GM19324 (cell line): ENCODE measurements at regions not wholly inside any gene's neighbourhood (a gene's known extent, or its start where the extent isn't known, plus 50 kb on each side); places are given as distances from the start of the nearest gene placed in this dataset.
"Not testable (repeated sequence)": the region's sequence is repeated elsewhere in the genome, so short reads cannot be mapped to it uniquely, and the experiment has no call there.

Experiments
- ATAC-seq: cut with Tn5 transposase; IDR thresholded peaks from one replicate; pipeline ENCODE4 v1.9.1; 2021; ENCODE audit warnings: mild to moderate bottlenecking, moderate library complexity; ENCODE audit not compliant: unreplicated experiment, low FRiP score

GRCh38 chr3:177447938-177448337 is 250.7 kb upstream of the TBL1XR1 start:
- no peak for ATAC-seq

DNA sequence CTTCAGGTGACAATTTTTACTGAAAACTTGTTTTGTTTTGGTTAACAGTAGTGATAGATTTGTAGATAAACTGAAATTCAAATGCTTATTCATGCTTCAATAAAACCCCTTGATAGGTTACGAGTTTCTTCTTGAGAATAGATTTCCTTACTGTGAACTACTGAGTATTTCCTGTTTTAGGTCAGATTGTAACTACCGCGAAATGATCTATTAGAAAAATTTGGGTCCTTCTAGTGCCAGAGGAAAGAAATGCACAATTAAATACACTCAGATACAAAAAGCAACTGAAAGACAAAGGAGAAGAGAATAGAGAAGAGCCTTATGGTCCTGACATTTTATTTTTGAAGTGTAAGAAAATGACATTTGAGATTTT is 251.7 kb upstream of the TBL1XR1 start:
- ATAC-seq, result no peak

DNA sequence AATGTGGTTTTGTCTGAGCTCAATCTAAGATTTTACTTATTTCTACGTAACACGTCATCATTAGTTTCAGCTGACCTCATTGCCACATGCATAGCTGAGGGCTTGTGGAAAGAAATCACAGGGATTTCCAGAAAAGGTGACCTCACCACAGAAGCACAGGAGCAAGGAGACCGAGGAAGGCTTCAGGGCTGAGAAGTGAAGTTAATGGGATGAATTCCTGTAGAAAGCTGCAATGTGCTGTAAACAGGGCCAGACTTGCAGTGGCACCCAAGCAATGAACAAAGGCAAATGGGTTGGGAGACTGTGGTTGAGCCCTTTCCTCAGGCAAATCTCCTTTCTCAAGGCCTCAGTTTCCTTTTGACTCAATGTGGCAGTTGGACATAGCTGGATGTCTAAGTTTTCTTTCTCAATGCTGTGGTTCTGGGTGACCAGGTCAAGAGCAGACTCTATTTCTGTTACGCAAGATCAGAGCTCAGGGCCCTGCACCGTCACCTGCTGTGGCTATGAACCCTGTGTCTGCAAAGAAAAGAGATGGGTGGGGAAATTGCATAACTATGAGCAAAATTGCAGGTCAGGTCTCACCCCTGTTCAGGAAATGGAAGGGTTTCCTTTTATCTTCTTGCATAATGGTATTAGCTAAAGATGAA is 252.2 kb upstream of the TBL1XR1 start:
- no peak for ATAC-seq

DNA sequence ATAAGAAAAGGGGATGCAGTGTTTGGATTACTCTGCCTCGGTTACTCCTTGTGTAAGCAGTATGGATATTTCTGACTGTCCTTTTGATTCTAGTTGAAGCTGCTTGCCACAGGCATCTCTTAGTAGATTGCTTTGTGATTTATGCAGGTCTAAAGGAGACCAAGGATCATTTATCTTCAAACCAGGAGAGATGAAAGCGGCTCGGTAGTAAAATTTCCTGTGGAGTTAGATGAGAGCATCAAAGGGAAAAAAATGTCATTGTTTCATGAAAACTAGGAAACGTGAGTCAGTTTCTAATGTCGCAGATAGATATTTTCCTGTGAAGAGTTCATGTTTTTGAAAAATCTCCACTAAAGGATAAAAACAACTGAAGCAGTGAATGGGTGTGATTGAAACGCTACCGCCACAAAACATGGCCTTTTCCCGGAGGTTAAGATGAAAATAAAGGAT is 254.0 kb upstream of the TBL1XR1 start:
- no peak for ATAC-seq

GRCh38 chr3:177451864-177452830 is 254.9 kb upstream of the TBL1XR1 start:
- ATAC-seq, result no peak

- ATAC-seq, result no peak
Observed at GRCh38 chr3:177452831-177453450, 255.7 kb upstream of the TBL1XR1 start.

- no peak for ATAC-seq
Observed at GRCh38 chr3:177453451-177453844, 256.2 kb upstream of the TBL1XR1 start.

- not testable (repeated sequence) for ATAC-seq
Observed at GRCh38 chr3:177457204-177457603, 259.9 kb upstream of the TBL1XR1 start.

GRCh38 chr3:177459401-177459800 is 262.1 kb upstream of the TBL1XR1 start:
- no peak for ATAC-seq

GRCh38 chr3:177460047-177460446 is 262.8 kb upstream of the TBL1XR1 start:
- no peak for ATAC-seq

DNA sequence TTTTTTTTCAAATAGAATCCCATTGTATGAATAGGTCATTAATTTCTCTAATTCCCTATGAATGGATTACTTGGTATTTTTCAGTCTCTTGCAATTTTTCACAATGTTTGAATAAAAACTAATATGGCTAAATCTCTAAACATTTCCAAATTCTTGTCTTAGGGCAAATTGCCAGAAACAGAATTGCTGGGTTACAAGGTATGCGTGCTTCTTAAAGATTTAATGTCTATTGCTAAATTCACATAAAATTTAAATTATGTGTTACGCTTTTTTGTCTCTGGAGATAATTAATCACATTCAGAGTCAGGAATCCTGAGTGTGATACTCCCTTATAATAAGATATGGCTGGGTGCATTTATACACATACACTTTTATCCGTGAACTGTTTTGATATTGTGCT is 264.5 kb upstream of the TBL1XR1 start:
- no peak for ATAC-seq

DNA sequence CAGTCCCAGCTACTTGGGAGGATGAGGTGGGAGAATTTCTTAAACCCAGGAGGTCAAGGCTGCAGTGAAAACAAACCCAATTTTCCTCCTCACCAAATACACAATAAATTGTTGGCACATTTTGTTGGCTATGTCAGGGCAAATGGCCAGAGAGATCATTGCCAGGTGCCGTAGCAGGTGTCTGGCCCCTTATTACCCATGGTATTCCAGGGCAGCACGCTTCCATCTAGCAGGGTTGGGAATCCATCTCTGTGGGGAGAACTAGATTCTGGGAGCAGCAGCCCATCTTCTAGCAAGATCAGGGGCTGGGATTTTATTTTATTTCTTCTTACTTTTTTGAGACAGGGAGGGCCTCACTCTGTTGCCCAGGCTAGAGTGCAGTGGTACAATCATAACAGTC is 266.1 kb upstream of the TBL1XR1 start:
- not testable (repeated sequence) for ATAC-seq

- no peak for ATAC-seq
Observed at GRCh38 chr3:177463863-177464262, 266.6 kb upstream of the TBL1XR1 start.

DNA sequence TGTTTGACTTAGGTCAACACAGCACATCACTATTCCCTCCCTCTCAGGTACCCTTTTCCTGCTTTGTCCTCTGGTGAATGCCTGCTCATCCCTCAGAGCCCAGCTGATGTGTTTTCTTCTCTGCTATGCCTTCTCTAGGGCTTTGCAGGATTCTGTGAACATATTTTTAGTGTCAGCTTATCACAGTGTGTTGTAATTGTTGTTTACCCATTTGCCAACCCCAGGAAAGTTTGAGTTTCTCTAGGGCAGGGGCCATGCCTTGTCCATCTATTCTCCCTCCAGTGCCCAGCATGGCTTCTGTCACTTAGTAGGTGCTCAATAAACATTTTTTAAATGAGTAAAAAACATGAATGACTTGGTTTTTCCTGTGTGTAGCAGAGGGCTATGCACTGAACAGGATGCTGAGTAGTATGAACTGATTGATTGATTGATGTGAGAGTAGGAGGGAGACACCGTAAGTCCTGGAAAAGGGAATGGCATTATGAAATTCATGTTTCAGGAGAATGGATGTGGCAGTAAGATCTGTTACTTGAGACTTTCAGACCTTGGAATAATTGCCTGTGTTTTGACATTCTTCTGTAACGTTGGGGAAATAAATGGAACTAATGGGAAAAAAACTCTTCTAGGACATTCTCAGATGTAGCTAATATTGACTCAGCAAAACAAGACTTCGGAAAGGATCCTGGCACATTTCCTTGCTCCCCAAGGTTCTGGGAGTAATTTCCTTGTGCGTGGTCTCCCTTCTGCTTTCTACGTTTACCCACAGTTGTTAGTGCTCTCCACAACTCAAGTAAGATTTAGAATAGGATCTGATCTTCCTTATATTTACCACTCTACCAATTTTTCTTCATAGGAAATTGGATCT is 267.3 kb upstream of the TBL1XR1 start:
- no peak for ATAC-seq

DNA sequence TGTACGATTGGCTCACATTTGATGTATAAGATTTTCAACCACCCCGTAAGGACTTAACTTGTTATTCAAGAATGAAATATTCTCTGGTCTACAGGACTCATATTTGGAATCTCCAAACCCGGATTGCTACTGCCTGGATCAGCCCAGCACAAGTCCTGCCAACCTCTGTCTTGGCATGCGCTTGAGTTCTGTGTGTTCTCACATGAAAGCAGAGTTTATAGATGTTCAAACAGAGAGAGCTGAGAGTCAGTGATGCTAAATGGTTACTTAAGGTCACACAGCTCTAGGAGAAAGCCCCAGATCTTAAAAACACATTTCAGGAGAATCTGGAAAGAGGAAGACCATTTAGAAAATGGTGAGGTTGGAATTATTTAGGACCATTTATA is 268.0 kb upstream of the TBL1XR1 start:
- no peak for ATAC-seq

- no peak for ATAC-seq
Observed at GRCh38 chr3:177466074-177466473, 268.8 kb upstream of the TBL1XR1 start.

DNA sequence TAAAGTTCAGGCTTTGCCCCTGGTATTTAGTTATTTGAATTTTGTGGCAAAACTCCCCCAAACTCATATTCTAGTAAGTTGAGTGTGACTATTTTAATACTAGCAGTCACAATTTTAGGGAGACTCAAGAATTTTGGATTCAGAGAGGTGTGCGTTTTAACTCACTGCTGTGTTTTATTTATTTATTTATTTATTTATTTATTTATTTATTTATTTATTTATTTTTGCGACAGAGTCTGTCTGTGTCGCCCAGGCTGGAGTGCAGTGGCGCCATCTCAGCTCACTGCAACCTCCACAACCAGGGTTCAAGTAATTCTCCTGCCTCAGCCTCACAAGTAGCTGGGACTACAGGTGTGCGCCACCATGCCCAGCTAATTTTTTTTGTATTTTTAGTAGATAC is 269.3 kb upstream of the TBL1XR1 start:
- ATAC-seq, result not testable (repeated sequence)

DNA sequence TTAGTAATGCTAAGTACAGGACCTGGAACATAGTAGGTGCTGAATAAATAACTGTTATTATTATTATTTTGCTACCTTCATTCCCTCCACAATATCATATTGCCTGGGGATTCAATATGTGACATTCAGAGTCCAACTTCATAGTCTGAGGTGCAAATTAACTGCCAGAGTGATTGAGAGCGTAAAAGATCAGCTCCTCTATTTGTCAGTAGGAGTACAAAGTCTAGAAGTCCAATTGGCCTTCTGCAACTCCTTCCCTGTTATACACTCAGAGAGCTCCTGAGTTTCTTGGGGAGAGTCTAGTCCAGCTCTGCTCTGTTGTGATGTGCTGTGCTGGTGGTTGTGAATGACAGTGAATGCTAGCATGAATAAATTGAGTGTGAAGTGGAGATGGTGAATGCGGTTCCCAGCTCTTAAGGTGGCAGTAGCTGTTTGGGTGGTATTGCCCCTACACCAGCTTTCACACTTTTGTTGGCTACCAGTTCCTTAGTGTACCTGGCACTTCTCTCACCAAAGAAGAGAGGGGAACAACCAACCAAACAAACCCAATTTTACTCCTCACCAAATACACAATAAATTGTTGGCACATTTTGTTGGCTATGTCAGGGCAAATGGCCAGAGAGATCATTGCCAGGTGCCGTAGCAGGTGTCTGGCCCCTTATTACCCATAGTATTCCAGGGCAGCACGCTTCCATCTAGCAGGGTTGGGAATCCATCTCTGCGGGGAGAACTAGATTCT is 270.1 kb upstream of the TBL1XR1 start:
- ATAC-seq, result no peak

- ATAC-seq, result no peak
Observed at GRCh38 chr3:177468331-177468730, 271.0 kb upstream of the TBL1XR1 start.

- ATAC-seq, result no peak
Observed at GRCh38 chr3:177468816-177469215, 271.5 kb upstream of the TBL1XR1 start.
